ENCODE measurements at regions not wholly inside any gene's neighbourhood (a gene's known extent, or its start where the extent isn't known, plus 50 kb on each side); places are given as distances from the start of the nearest gene placed in this dataset.

DNA sequence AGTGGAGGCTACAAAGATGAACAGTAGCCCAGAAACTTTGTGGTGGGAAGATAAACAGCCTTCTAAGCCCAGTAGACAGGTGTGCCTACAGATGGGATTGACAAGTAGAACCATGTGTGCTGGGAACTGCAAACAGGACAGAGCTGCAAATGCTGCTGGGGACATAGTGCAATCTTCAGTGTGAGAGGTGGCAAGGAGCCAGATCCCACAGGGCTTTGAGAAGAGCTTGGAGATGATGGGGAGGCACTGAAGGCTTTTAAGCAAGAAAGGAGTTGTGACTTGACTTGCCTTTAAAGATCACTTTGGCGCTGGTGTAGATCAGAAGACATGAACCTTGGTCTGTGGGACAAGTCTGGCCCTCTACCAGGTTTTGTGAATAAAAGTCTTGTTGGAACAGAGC, 675.2 kb downstream of the ACTL7B start:
- TF ChIP-seq, protein P1, sequence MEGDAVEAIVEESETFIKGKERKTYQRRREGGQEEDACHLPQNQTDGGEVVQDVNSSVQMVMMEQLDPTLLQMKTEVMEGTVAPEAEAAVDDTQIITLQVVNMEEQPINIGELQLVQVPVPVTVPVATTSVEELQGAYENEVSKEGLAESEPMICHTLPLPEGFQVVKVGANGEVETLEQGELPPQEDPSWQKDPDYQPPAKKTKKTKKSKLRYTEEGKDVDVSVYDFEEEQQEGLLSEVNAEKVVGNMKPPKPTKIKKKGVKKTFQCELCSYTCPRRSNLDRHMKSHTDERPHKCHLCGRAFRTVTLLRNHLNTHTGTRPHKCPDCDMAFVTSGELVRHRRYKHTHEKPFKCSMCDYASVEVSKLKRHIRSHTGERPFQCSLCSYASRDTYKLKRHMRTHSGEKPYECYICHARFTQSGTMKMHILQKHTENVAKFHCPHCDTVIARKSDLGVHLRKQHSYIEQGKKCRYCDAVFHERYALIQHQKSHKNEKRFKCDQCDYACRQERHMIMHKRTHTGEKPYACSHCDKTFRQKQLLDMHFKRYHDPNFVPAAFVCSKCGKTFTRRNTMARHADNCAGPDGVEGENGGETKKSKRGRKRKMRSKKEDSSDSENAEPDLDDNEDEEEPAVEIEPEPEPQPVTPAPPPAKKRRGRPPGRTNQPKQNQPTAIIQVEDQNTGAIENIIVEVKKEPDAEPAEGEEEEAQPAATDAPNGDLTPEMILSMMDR (IDR thresholded peaks at IDR 0.05; ENCODE audit: borderline replicate concordance, insufficient read depth, low read depth, low read length): no peak
- no peak overlapping the region for H3K4me3 ChIP-seq (ENCODE audit: low read depth, low read length)

DNA sequence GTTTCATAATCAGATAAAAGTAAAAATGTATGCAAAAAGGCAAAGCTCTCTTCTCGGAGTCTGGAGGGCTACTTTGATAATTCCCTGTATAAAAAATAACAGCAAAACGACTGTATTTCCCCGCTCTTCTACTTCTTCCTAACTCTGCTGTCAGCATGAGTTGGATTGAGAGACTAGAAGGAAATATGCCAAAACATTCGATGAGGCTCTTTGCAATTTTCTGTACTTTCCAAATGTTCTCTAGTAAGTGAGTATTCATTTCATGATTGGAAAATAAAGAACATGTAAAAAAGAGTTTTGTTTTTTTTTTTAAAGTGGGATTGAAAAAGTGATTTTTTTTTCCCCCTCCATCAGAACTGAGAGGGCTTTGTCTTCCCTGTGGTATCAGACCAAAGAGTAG, 677.5 kb downstream of the ACTL7B start:
- TF ChIP-seq, protein P1 (IDR thresholded peaks at IDR 0.05; ENCODE audit: borderline replicate concordance, insufficient read depth, low read depth, low read length): no peak
- H3K4me3 ChIP-seq (ENCODE audit: low read depth, low read length): no peak overlapping the region

DNA sequence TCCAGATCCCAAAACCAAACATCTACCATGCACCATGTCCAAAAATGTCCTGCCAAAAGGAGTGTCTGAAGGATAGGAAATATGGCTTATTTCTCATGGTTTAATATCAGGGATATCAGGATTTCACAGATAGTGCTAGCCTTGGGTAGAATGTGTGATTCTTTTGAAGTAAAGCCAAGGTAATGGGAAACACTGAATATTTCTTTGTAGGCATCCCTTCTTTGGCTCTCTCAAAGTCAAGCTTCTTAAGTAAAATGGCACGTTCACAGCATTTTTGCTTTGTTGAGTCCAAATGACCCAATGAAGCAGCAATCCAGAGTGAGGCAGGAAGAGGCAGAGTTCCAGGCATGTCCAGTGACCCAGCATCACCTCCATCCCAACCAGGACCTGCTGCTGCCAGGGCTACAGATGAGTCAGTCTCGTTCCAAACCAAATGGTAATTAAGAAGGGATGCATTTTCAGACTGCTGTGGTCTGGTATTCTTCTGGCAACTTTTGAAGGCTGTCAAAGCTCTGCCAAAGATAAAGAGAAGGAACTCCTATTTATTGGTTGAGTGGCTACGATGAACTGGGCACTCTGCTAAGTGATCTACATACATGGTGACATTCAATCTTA, 678.8 kb upstream of the KLF4 start:
- no peak overlapping the region for H3K4me3 ChIP-seq (ENCODE audit: low read depth, low read length)
- TF ChIP-seq, protein P1 (IDR thresholded peaks at IDR 0.05; ENCODE audit: borderline replicate concordance, insufficient read depth, low read depth, low read length): no peak

DNA sequence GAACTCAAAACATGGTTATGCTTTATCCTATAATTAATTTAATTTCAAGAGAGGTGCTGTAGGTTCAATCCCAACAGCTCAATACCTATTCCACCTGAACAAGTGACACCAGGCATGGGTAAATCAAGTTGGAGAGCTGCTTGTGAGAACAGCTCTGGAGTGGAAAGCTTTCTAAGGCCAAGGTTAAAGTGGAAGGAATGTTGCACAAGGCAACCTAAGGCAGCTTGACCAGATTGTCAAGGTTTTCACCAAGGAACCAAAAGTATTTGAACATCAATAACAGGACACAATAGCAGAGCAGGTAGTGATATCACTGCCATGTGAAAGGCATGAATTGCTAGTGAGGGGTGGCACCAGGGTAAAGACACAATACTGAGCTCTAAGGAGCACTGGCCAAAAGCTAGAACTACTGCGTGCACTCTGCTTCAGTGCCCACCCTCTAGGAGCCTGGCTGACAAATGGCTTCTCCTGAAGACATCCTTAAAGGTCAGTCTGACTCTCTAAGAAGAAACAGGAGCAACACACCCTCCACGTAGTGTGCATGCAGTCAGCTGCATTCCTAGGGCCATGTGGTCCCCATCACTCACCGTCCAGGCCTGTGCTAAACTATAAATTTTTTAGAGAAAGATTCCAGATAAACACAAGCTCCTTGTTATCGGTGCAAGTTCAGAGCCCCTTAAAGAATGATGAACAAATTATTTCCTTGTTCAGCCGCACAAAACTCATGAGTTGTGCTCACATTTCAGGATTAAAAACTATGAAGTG, 677.7 kb upstream of the KLF4 start:
- no peak overlapping the region for H3K4me3 ChIP-seq (ENCODE audit: low read depth, low read length)
- TF ChIP-seq, protein P1 (IDR thresholded peaks at IDR 0.05; ENCODE audit: borderline replicate concordance, insufficient read depth, low read depth, low read length): no peak

DNA sequence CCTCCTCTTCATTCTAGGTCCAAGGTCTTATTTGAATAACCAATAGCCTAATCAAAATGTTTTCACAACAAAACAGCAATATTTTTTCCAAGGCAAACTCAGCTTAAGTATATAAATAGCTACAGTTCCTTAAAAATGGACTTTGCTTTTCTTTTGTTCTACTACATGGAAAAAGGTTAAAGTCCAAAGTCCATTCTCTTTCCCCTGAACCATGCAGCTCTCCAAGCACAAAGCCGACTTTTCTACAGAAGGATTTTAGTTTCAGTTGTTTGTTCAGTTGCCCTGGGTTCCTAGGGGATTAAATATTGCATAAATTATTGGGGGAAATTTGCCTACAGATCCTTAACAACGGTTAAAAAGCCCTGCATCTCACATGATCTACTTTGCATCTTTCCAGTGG, 677.0 kb upstream of the KLF4 start:
- TF ChIP-seq, protein P1 (IDR thresholded peaks at IDR 0.05; ENCODE audit: borderline replicate concordance, insufficient read depth, low read depth, low read length): no peak
- H3K4me3 ChIP-seq (ENCODE audit: low read depth, low read length): no peak overlapping the region

DNA sequence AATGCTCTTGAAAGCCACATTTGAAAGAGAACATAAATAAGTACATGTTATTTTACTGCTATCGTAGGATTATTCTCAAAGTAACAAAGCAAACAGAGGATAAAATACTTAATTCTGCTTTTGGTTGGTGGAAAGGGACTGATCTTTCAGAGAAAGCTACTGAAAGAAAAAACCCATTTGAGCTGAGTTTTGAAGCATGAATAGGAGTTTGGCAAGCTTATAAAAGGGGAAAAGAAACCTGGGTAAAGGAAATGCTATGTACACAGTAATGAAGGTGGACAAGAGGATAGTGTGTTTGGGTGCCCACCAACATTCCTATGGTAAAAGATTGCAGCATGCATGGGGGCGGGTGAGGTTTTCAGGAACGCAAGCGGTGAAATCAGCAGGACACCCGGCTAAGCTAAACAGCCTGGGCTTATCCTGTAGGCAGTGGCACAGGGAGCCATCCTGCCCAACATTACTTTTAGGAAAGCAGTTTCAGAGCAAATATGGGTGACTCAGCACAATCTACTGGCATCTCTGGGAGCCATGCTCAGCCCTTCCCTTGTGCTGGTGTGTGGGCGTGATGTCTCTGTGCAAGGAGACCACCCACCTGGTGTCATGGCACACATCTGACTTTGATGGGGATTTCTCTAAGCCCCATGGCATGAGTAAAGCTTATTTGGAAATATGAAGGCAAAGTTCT, 673.9 kb upstream of the KLF4 start:
- H3K4me3 ChIP-seq (ENCODE audit: low read depth, low read length): no peak overlapping the region
- TF ChIP-seq, protein P1 (IDR thresholded peaks at IDR 0.05; ENCODE audit: borderline replicate concordance, insufficient read depth, low read depth, low read length): no peak

All from GM12875 (cell line).